ENCODE measurements at regions not wholly inside any gene's neighbourhood (a gene's known extent, or its start where the extent isn't known, plus 50 kb on each side); places are given as distances from the start of the nearest gene placed in this dataset.
"Not testable (repeated sequence)": the region's sequence is repeated elsewhere in the genome, so short reads cannot be mapped to it uniquely, and the experiment has no call there.

GRCh38 chr17:45666641-45667040 is 117.5 kb upstream of the CRHR1 start:
- CTCF ChIA-PET = interaction anchor here (0.5 kb wide), 1 partner anchor 55 kb away, joined by 6 read pairs; no protein-coding TSS in a partner anchor
- H3K9me3 ChIP-seq (ENCODE audit: control insufficient read depth, insufficient read depth, low read length) = no peaks in the 10 kb centered on the region
- TF ChIP-seq CTCF (IDR thresholded peaks at IDR 0.05; ENCODE audit: low read depth, low read length) = no peak
- H3K27ac ChIP-seq (ENCODE audit: low read depth, low read length) = no peak overlapping the region
- H3K4me3 ChIP-seq (ENCODE audit: low read depth, low read length) = no peak overlapping the region
- peaks cover 4% of the 10 kb centered on the region for H3K27me3 ChIP-seq (ENCODE audit: control insufficient read depth, insufficient read depth, low read length)
- no peak for DNase-seq (ENCODE audit: low read depth, low spot score)
- POLR2A ChIA-PET = no interaction called here

GRCh38 chr17:45667591-45668171 is 116.4 kb upstream of the CRHR1 start:
- TF ChIP-seq CTCF (IDR thresholded peaks at IDR 0.05; ENCODE audit: low read depth, low read length) = no peak
- no peak for DNase-seq (ENCODE audit: low read depth, low spot score)
- no peak overlapping the region for H3K27ac ChIP-seq (ENCODE audit: low read depth, low read length)
- ChIA-PET CTCF (no interaction called here), POLR2A (interaction anchor here (0.6 kb wide), 1 partner anchor 59 kb away, joined by 5 read pairs; no protein-coding TSS in a partner anchor)
- H3K4me3 ChIP-seq (ENCODE audit: low read depth, low read length) = no peak overlapping the region
- H3K9me3 ChIP-seq (ENCODE audit: control insufficient read depth, insufficient read depth, low read length) = peaks cover 4% of the 10 kb centered on the region; the same call in 1 of the 2 replicates
- peaks cover 2% of the 10 kb centered on the region for H3K27me3 ChIP-seq (ENCODE audit: control insufficient read depth, insufficient read depth, low read length)

GRCh38 chr17:45668316-45668715 is 115.8 kb upstream of the CRHR1 start:
- Histone ChIP-seq H3K9me3 (ENCODE audit: control insufficient read depth, insufficient read depth, low read length) (peaks cover 4% of the 10 kb centered on the region; the same call in 1 of the 2 replicates), H3K27ac (ENCODE audit: low read depth, low read length) (no peak overlapping the region), H3K4me3 (ENCODE audit: low read depth, low read length) (no peak overlapping the region), H3K27me3 (ENCODE audit: control insufficient read depth, insufficient read depth, low read length) (peaks cover 2% of the 10 kb centered on the region)
- ChIA-PET CTCF (no interaction called here), POLR2A (no interaction called here)
- no peak for DNase-seq (ENCODE audit: low read depth, low spot score)
- no peak for TF ChIP-seq CTCF (IDR thresholded peaks at IDR 0.05; ENCODE audit: low read depth, low read length)

- ChIA-PET POLR2A (no interaction called here), CTCF (no interaction called here)
- Histone ChIP-seq H3K4me3 (ENCODE audit: low read depth, low read length) (no peak overlapping the region), H3K27ac (ENCODE audit: low read depth, low read length) (no peak overlapping the region), H3K9me3 (ENCODE audit: control insufficient read depth, insufficient read depth, low read length) (peaks cover 4% of the 10 kb centered on the region; the same call in 1 of the 2 replicates), H3K27me3 (ENCODE audit: control insufficient read depth, insufficient read depth, low read length) (no peaks in the 10 kb centered on the region)
- no peak for DNase-seq (ENCODE audit: low read depth, low spot score)
- TF ChIP-seq CTCF (IDR thresholded peaks at IDR 0.05; ENCODE audit: low read depth, low read length) = no peak
These were observed 111.8 kb upstream of the CRHR1 start for GRCh38 chr17:45672301-45672700.

- ChIA-PET CTCF (no interaction called here), POLR2A (no interaction called here)
- H3K27me3 ChIP-seq (ENCODE audit: control insufficient read depth, insufficient read depth, low read length) = no peaks in the 10 kb centered on the region
- no peak overlapping the region for H3K27ac ChIP-seq (ENCODE audit: low read depth, low read length)
- H3K4me3 ChIP-seq (ENCODE audit: low read depth, low read length) = no peak overlapping the region
- peaks cover 4% of the 10 kb centered on the region; the same call in 1 of the 2 replicates for H3K9me3 ChIP-seq (ENCODE audit: control insufficient read depth, insufficient read depth, low read length)
- DNase-seq (ENCODE audit: low read depth, low spot score) = no peak
- TF ChIP-seq CTCF (IDR thresholded peaks at IDR 0.05; ENCODE audit: low read depth, low read length) = no peak
These were observed 111.3 kb upstream of the CRHR1 start for GRCh38 chr17:45672792-45673191.

- CTCF ChIA-PET = not testable (repeated sequence)
These were observed 110.4 kb upstream of the CRHR1 start for GRCh38 chr17:45673759-45674158.

More at GRCh38 chr17:45673759-45674158, 110.4 kb upstream of the CRHR1 start:
- H3K27me3 ChIP-seq (ENCODE audit: control insufficient read depth, insufficient read depth, low read length); DNase-seq (ENCODE audit: low read depth, low spot score); H3K4me3 ChIP-seq (ENCODE audit: low read depth, low read length); POLR2A ChIA-PET; H3K9me3 ChIP-seq (ENCODE audit: control insufficient read depth, insufficient read depth, low read length); H3K27ac ChIP-seq (ENCODE audit: low read depth, low read length): not testable (repeated sequence)

Data from AG04450 (cell line).